ENCODE measurements at regions not wholly inside any gene's neighbourhood (a gene's known extent, or its start where the extent isn't known, plus 50 kb on each side); places are given as distances from the start of the nearest gene placed in this dataset.
"Not testable (repeated sequence)": the region's sequence is repeated elsewhere in the genome, so short reads cannot be mapped to it uniquely, and the experiment has no call there.

- H3K4me1 ChIP-seq (replicated peaks in 1 of 2; ENCODE audit: control insufficient read depth in 2 of 2, insufficient read depth in 2 of 2, low read length in 2 of 2); in situ Hi-C loops (cut with MboI); H2AFZ ChIP-seq (ENCODE audit: low read depth, low read length); H3K4me3 ChIP-seq; H3K79me2 ChIP-seq (ENCODE audit: control insufficient read depth, insufficient read depth, low read length); POLR2A ChIA-PET; FAIRE-seq; CTCF ChIA-PET (ENCODE audit: low intra/inter-chr PET ratio); H4K20me1 ChIP-seq (replicated peaks; ENCODE audit: control insufficient read depth, insufficient read depth, low read length); H3K9me1 ChIP-seq (ENCODE audit: control insufficient read depth, insufficient read depth, low read length); H3K36me3 ChIP-seq (ENCODE audit: control insufficient read depth, insufficient read depth, low read length); H3K27ac ChIP-seq (ENCODE audit: extremely low read depth, low read depth, low read length); H3K9ac ChIP-seq (ENCODE audit: insufficient read depth in 1 of 2, low read depth in 2 of 2, low read length in 2 of 2); H3K27me3 ChIP-seq (ENCODE audit: control insufficient read depth in 2 of 2, insufficient read depth in 2 of 2, low read length in 2 of 2); intact Hi-C loops (cut with micrococcal nuclease); BruUV-seq (replicated peaks); DNase-seq (ENCODE audit: extremely low read depth in 1 of 4, low spot score in 3 of 4); H3K4me2 ChIP-seq (ENCODE audit: insufficient read depth, low read length); ATAC-seq; H3K9me3 ChIP-seq (replicated peaks; ENCODE audit: control insufficient read depth, insufficient read depth, low read depth, low read length): not testable (repeated sequence)
- TF ChIP-seq ZNF146 (CRISPR knock-in tag; IDR thresholded peaks at IDR 0.05; ENCODE audit: unreplicated experiment) (peak; percentile 84), RBM25 (IDR thresholded peaks at IDR 0.05; ENCODE audit: low read depth, low read length, severe bottlenecking) (peak; percentile 44)
- 0% methylated on average over 2 of the region's 2 CpGs for WGBS (ENCODE audit: insufficient coverage, low coverage, missing lambda C conversion rate)
Observed at GRCh38 chr6:134747197-134747596, 202.7 kb downstream of the ALDH8A1 start.

- Histone ChIP-seq H3K27me3 (ENCODE audit: control insufficient read depth in 2 of 2, insufficient read depth in 2 of 2, low read length in 2 of 2) (peaks cover 3 to 8% of the 10 kb centered on the region in 2 experiments; a peak in 2 of 5 replicates), H2AFZ (ENCODE audit: low read depth, low read length) (no peak overlapping the region), H3K36me3 (ENCODE audit: control insufficient read depth, insufficient read depth, low read length) (no peaks in the 10 kb centered on the region), H4K20me1 (replicated peaks; ENCODE audit: control insufficient read depth, insufficient read depth, low read length) (no peaks in the 10 kb centered on the region; the same call in 1 of the 2 replicates), H3K9me3 (replicated peaks; ENCODE audit: control insufficient read depth, insufficient read depth, low read depth, low read length) (no peaks in the 10 kb centered on the region), H3K27ac (ENCODE audit: extremely low read depth, low read depth, low read length) (no peak overlapping the region), H3K4me3 (no peak overlapping the region), H3K9ac (ENCODE audit: insufficient read depth in 1 of 2, low read depth in 2 of 2, low read length in 2 of 2) (no peak overlapping the region), H3K9me1 (ENCODE audit: control insufficient read depth, insufficient read depth, low read length) (no peaks in the 10 kb centered on the region), H3K4me1 (replicated peaks in 1 of 2; ENCODE audit: control insufficient read depth in 2 of 2, insufficient read depth in 2 of 2, low read length in 2 of 2) (no peaks in the 10 kb centered on the region; a peak in 1 of 5 replicates), H3K4me2 (ENCODE audit: insufficient read depth, low read length) (no peak overlapping the region), H3K79me2 (ENCODE audit: control insufficient read depth, insufficient read depth, low read length) (no peaks in the 10 kb centered on the region)
- FAIRE-seq, result no peak
- 0% methylated on average over 2 of the region's 2 CpGs for WGBS (ENCODE audit: insufficient coverage, low coverage, missing lambda C conversion rate)
- ATAC-seq, result no peak
- intact Hi-C loops (cut with micrococcal nuclease), result no loop called here
- BruUV-seq (replicated peaks), result no TSS peak
- no peak for DNase-seq (ENCODE audit: extremely low read depth in 1 of 4, low spot score in 3 of 4)
- ChIA-PET CTCF (ENCODE audit: low intra/inter-chr PET ratio) (no interaction called here), POLR2A (no interaction called here)
- in situ Hi-C loops (cut with MboI), result no loop called here
- no peak for TF ChIP-seq TAF1 (IDR thresholded peaks at IDR 0.05; ENCODE audit: control insufficient read depth, extremely low read depth, insufficient read depth, low read length, severe bottlenecking)
- no peak for TF ChIP-seq CREB5 (CRISPR knock-in tag; IDR thresholded peaks at IDR 0.05)
- TF ChIP-seq TFE3 (CRISPR knock-in tag; IDR thresholded peaks at IDR 0.05), result no peak
- TF ChIP-seq SETDB1 (IDR thresholded peaks at IDR 0.05; ENCODE audit: low read length), result no peak
- no peak for TF ChIP-seq ELK1 (CRISPR knock-in tag; IDR thresholded peaks at IDR 0.05)
- no peak for TF ChIP-seq TSHZ1 (CRISPR knock-in tag; IDR thresholded peaks at IDR 0.05)
Observed at GRCh38 chr6:134746140-134746539, 203.8 kb downstream of the ALDH8A1 start.
